ENCODE measurements at regions not wholly inside any gene's neighbourhood (a gene's known extent, or its start where the extent isn't known, plus 50 kb on each side); places are given as distances from the start of the nearest gene placed in this dataset.

DNA sequence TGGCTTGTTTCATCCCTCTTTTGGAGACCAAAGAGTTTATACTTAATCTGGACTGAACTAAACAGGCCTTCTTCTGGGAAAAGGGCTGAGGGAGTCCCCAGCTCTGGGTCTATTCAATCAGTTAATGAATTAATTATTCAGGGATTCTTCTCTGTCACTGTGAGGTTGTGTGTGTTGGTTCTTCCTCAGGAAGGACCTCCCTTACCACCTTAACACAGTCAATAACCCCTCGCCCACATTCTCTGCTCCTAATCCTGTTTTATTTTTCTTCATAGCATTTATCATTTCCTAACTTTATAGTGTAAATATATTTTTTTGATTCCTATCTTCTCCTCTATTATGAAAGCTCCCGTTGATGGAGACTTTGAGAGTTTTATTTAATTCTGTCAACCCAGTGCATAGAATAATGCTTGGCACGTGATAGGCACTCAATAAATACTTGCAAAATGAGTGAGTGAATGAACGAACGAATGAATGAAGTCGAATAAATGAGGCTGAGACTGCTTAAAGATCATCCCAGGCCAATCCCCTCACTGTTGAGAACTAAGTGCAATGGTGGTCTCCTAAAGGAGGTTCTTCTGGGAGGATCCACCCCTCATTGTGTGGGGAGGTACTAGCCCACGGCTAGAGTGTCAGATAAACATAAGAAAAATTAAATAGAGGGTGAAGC, 179.6 kb upstream of the JARID2 start:
- DNase-seq, result no peak

DNA sequence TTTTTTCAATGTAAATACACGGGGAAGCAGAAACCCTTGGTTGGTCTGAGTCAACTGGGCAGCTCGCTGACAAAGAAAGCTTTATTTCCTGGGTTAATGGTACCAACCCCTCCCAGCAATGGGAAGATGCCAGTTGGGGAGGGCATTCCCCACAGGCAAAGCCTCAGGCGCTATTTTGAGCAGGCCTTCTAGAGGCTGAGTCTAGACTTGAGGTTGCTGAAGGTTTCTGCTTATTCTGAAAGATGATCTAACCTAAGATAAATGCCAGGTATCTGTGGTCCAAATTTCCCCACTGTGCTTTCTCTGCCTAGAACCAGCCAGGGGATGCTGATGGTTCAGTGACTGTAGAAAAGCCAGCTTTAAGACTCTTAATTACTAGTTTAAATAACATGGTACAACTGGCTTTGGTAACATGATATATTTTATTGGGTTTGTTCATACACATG, 172.5 kb upstream of the JARID2 start:
- DNase-seq, result peak in 28 of 56 donors; percentile 2 to 49 (median 20)

DNA sequence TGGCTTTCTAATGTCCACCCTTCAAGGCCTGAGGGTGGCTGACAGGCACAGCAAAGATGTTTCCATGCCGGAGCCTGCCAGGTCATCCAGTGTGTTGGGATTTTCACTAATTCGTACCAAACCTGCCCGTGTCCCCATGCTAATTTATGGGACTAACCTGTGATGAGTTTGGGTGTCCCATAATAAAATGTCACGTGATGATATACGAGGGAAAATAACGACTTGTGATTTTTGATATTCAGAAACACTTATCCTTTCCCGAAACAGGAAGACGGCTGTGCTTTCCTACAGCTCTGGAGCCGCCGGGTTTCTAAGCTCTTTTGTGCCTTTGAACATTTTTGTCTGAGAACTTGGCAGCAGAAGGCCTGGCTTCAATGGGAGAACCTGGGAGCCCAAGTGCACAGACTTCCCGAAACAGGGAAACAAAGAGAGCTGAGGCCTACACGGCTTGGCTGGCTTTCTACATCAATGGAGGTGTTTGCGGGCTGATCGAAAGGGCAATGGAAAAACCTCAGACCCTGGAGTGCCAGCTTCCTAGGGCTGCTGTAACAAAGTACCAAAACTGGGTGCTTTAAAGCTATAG, 171.9 kb upstream of the JARID2 start:
- peak in 31 of 56 donors; percentile 3 to 69 (median 15) for DNase-seq

DNA sequence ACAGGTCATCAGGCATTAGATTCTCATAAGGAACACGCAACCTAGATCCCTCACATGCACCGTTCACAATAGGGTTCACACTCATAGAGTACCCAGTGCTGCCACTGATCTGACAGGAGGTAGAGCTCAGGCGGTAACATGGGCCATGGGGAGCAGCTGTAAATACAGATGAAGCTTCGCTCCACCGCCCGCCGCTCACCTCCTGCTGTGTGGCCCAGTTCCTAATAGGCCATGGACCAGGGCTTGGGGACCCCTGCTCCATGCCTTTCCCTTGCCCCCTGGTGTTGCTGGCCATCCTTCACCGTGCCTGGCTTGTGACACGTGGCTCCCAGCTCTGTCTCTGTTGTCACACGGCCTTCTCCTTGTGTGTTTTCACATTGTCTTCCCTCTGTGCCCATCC, 171.1 kb upstream of the JARID2 start:
- no peak for DNase-seq

DNA sequence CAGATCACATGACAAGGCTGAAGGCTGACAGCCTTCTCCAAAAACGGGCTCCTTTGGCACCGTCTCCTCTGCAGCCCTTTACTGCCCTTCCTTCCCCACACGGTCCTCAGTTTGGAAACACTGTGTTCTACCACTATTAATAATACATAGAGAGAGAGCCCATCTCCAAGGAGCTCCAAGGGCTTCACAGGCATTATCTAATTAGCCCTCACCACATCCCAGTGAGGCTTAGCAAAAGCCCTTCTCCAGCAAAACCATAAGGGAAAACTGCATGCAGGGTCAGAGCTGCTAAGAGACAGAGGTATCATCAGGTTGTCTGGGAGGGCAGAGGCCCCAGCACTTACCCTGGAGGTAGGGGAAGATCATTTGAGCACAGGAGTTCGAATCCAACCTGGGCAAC, 169.3 kb upstream of the JARID2 start:
- DNase-seq, result no peak

DNA sequence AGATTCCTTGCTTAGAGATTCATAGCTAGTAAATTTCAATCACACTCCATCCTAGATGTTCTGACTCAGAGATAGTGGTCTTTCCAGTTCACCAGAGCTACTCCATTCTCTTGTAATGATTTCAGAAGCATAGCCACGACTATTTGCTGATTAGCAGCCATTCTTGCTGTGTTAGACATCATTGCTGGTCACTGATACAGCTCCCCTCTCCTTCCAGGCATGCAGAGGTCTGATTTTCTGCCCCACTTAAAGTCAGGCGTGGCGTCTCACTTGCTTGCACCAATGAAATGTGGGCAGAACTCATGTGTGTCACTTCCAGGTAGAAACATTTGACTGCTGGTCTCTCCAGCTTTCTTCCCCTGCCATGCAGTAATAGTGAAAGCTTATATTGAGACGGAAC, 168.9 kb upstream of the JARID2 start:
- no peak for DNase-seq

DNA sequence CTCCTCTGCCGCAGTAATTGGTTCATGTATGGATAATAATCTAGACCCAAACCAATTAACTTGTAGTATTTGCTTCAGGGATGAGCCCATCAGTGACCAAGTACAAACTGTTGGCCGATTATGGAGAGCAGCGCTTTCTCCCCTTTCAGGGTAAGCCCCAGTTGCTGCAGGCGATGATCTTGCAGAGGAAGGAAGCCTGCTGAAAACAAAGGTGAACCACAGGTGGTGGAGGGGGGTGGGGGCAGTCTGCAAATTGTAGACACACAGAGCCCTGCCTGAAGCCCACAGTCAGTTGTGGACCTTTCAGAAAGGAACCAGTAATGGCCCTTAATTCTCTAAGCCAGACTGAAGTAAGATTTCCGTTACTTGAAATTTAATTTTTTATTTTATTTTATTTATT, 167.9 kb upstream of the JARID2 start:
- no peak for DNase-seq

DNA sequence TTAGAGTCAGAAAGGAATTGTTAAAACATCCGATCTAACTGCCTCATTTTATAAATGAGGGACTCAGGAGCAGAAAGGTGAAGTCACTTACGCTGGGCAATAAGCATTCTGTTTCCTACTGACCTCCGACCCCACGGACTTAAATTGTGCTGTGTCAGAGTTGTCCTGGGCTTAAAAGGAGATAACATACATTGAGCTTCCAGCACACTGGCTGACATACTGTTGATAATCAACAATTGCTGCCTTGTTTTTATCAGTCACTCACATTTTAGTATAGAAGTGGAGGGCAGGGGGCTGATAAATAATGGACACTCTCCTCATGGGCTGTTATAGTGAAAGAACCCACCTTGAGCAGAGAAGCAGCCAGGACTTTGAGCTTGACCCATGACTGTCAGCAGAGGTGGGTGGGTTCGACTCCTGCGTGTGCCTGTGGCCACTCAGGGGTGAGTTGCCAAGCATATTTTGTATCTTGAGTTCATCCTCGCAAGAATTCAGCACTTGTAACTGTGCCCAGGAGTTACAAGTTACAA, 166.5 kb upstream of the JARID2 start:
- DNase-seq, result no peak

DNA sequence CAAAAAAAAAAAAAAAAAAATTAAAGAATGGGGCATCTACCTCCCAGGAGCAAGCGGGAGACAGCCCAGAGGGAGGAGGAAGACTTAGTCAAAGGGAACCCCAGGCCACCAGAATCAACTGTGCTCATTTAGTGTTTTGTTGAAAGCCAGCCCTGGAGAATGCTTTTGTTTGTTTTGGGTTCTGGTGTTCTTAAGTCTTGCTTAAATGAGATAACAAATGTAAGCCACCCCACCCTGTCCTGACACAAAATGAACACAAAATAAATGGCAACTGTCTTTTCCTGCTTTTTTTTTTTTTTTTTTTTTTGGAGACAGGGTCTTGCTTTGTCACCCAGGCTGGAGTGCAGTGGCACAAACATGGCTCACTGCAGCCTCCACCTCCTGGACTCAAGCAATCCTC, 165.0 kb upstream of the JARID2 start:
- no peak for DNase-seq

DNA sequence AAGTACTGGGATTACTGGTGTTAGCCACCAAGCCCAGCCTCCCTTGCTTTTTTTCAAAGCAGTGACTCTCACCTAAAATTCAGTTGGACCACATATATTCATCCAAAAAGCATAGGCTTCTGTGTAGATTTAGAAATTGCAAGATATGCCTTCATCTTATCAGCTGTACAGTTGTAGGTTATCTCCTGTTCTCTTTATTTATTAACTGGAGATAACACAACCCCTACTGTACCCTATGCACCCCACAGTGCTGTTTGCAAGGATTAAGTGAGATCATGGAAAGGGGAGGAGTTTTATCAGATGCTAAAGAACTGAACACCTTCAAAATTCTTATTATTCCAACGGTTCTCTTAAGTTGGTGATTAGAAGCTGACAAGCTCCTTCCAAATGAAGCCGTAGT, 164.4 kb upstream of the JARID2 start:
- no peak for DNase-seq

DNA sequence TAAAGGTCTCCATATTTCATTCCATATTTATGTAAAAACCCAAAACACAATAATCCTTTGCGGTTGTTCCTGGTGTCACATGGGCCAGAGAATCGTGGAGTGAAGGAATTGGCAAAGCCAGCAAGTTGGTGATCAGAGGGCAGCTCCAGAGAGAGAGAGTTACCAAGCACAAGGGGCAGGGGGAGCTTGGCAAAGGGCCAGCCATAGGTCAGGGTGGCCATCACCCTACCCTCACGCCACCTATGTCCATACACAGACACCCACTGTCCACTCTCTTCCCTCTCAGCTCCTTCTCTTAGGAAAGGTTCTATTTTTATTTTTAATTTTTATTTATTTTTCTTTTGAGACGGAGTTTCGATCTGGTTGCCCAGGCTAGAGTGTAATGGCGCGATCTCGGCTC, 163.2 kb upstream of the JARID2 start:
- no peak for DNase-seq

DNA sequence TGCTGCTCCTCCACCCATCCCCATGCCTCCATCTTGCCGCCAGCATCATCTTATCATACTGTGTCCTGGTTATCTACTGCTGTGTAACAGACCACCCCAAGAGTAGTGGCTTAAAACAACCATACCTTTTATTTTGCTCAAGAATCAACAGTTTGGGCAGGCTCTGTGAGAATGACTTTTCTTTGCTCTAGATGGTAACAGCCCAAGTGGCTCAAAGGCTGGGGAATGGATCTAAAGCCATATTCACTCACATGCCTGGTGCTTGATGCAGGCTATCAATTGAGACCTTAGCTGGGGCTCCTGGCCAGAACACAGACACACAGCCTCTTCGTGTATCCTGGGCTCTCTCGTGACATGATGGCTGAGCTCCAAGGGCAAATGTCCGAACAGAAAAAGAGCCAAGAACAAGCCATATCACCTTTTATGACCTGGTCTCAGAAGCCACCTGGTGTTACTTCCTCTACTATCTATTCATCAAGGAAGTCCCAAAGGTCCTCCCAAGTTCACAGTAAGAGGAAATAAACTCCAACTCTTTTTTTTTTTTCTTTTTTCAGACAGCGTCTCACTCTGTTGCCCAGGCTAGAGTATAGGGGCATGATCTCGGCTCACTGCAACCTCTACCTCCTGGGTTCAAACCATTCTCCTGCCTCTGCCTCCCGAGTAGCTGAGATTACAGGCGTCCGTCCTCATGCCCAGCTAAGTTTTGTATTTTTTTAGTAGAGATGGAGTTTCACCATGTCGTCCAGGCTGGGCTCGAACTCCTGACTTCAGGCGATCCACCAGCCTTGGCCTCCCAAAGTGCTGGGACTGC, 159.3 kb upstream of the JARID2 start:
- no peak for DNase-seq

DNA sequence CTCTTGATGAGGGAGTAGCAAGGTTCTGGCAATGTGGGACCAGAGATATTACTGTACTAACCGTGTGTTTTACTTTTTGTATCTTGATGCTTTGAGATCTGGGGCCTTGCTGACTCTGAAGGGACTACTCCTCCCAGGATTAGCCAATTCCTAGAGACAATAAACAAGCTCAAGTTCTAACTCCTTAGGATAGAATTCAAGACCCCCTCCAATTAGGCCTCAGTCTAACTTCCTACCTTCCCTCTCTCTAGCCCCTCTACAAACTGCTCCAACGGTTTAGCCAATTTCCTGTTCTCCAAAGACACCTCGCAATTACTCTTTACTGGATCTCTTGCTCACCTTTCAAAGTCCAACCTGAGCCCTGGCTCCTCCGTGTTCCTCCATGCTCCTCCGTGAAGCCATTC, 158.7 kb upstream of the JARID2 start:
- no peak for DNase-seq

DNA sequence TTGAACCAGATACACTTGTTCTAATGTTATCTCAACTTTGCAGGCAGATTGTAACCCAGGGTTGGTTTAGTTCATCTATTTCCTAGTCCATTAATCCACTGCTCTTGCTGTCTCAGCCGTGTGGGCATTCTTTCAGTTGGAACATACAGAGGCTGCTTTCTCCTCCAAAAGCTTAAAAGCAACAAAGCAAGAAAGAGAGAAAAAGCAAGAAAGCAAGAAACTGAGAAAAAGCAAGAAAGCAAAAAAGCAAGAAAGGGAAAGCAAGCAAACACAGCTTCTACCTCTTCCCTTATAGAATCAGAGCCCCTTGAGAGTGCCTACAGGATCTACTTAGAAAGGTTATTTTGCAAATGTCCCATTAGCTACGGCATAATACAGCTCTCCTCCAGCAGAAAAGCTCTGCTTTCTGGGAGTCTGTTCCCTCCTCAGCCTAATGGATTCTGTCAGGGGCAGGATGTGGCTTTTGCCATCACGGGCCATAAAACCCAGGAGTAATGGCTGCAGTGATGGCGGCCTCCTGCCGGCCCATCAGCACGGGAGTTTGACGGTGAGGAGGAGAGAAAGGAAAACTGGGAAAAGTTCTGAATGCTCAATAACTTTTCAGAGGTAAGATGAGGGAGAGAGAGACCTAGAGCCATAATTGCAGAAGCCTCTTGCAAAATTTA, 156.8 kb upstream of the JARID2 start:
- no peak for DNase-seq

DNA sequence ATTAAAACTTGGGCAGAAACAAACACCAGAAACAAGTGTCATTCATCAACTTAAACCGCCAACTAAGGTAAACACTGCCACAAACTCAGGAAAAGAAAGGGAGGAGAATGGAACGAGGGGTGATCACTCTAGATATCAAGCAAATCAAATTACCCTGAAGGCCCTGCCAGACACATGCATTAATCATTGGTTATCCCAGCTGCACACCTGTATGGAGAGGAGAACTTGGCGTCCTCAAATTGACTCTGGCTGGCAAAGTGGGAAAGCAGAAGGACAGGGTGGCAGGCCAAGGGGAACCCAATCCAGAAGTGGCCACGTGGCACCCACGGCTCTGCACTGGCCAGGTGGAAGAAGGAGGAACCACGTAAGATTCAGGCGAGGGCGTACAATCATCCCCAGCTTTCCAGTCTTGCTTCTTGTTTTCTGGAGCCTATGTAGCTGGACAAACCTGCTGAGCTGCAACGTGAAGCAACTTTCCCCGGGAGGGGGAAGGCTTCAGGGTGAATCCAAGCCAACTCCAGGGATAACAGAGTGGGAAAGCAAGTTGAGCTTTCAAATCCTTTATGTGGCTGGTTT, 156.2 kb upstream of the JARID2 start:
- no peak for DNase-seq

DNA sequence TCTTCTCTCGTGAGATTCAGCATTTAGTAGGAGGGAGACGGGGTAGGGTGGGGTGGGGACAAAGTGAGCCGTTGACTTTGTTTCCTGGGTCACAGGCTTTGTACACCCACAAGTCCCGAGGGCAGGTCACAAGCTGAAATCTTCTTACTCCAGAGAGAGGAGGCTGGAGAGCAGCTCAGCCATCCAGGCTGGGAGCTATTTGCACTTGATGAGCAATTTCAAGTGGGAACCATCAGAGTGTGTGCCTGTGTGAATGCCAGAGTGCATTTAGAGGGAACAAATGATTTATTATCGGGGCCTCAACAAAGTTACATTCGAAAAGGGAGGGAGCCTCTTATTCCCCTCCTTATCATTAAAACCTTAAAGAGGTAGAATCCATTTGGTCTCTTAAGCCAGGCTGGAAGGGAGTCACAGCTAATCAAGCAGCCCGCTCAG, 155.7 kb upstream of the JARID2 start:
- peak in 1 of 56 donors; percentile 1 for DNase-seq

DNA sequence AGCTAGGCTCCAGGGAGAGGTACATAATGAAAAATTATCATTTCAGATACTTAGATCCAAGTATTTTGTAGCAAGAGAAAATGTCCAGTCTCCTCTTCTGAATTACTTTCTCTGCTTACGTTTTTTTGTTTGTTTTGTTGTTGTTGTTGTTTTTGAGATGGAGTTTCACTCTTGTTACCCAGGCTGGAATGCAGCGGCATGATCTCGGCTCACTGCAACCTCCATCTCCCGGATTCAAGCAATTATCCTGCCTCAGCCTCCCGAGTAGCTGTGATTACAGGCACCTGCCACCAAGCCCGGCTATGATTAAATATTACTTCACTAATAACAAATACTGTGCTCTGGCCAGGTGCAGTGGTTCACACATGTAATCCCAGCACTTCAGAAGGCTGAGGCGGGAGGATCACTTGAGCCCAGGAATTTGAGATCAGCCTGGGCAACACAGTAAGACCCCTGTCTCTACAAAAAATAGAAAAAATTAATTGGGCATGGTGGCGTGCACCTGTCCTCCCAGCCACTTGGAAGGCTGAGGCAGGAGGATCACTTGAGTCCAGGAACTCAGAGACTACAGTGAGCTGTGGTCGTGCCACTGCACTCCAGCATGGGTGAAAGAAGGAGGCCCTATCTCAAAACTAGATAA, 155.0 kb upstream of the JARID2 start:
- DNase-seq, result no peak

DNA sequence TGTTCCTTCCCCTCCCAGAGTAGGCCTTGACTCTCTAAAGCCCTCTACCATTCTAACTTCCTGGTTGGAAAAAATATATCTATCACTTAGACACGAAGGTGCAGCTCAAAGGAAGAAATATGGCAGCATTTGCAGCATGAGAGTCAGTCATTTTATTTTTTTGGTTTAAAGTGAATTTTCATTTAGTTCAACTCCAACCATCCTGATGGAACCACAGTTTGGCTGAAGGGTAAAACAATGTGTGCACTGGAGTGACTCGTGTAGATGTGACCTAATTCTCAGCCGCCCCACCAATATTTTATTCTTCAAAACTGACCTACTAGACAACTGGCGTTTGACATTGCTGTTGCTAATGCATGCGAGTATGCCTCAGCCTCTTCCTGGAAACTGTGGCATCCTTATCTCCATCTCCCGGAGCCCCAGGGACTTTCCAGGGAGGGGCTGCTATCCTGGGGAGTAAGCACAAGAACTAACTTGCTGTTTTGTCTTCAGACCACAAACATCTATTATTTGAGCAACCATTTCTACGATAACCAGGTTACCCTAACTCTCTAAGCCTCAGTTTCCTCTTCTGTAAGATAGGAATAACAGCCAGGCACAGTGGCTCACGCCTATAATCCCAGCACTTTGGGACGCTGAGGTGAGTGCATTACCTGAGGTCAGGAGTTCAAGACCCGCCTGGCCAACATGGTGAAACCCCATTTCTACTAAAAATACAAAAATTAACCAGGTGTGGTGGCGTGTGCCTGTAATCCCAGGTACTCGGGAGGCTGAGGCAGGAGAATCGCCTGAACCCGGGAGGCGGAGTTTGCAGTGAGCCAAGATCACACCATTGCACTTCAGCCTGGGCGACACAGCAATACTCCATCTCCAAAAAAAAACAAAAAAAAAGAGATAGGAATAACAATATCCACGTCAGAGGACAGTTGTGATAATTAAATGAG, 148.7 kb upstream of the JARID2 start:
- no peak for DNase-seq

DNA sequence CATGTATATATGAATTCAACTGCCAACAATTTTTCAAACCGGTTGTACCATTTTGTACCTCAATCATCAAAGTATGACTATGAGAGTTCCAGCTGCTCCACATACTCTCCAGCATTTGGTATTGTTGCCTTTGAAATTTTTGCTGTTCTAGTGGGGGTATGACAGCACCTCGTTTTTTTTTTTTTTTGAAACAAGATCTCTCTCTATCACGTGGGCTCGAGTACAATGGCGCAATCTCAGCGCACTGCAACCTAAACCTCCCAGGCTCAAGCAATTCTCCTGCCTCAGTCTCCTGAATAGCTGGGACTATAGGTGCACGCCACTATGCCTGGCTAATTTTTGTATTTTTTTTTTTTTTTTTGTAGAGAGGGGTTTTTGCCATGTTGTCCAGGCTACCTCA, 144.7 kb upstream of the JARID2 start:
- no peak for DNase-seq

DNA sequence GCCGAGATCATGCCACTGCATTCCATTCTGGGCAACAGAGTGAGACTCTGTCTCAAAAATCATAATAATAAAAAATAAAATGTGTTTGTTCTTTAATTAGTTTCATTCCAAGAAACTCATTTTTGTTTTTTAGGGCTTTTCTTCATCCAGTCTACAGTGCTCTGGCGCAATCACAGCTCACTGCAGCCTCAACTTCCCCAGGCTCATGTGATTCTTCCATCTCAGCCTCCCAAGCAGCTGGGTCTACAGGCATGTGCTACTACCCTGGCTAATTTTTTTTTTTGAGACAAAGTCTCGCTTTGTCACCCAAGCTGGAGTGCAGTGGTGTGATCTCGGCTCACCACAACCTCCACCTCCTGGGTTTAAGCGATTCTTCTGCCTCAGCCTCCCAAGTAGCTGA, 143.6 kb upstream of the JARID2 start:
- no peak for DNase-seq

Measured in nucleus accumbens (tissue), 56 donors.